OCI-LY1 (cell line): ENCODE measurements at regions not wholly inside any gene's neighbourhood (a gene's known extent, or its start where the extent isn't known, plus 50 kb on each side); places are given as distances from the start of the nearest gene placed in this dataset.

Source experiments
- H2AFZ ChIP-seq: fragments of 200-600 bp; sonication (generic), shearing (Covaris generic); 2 replicates; pipeline ENCODE4 v1.6.0; 2014; ENCODE audit warnings: antibody characterized with exemption, mild to moderate bottlenecking, low read length
- H3F3A ChIP-seq: fragments of 200-600 bp; sonication (generic), shearing (Covaris generic); 2 replicates; pipeline ENCODE4 v1.6.0; 2014; ENCODE audit warnings: mild to moderate bottlenecking, antibody characterized with exemption, low read length, moderate library complexity; ENCODE audit not compliant: insufficient read depth
- H3K27ac ChIP-seq: fragments of 200-600 bp; sonication (generic); 2 replicates; pipeline ENCODE4 v1.5.1; 2014; ENCODE audit warnings: low read length, mixed run types, mild to moderate bottlenecking, low read depth; ENCODE audit not compliant: poor library complexity, severe bottlenecking
- H3K27me3 ChIP-seq: fragments of 200-600 bp; sonication (generic); 2 replicates; pipeline ENCODE4 v1.6.0; 2014; ENCODE audit warnings: antibody characterized with exemption, mild to moderate bottlenecking, low read length, moderate library complexity; ENCODE audit not compliant: insufficient read depth
- H3K36me3 ChIP-seq: fragments of 200-600 bp; sonication (generic); 2 replicates; pipeline ENCODE4 v1.6.1; 2014; ENCODE audit warnings: mild to moderate bottlenecking, antibody characterized with exemption, low read length, moderate library complexity, mixed read lengths; ENCODE audit not compliant: insufficient read depth
- H3K4me1 ChIP-seq: fragments of 200-600 bp; sonication (generic); 2 replicates; pipeline ENCODE4 v1.5.1; 2014; ENCODE audit warnings: mild to moderate bottlenecking, low read length, moderate library complexity; ENCODE audit not compliant: insufficient read depth, severe bottlenecking
- H3K4me2 ChIP-seq: fragments of 200-600 bp; sonication (generic), shearing (Covaris generic); 2 replicates; pipeline ENCODE4 v1.6.1; 2014; ENCODE audit warnings: low read length
- H3K4me3 ChIP-seq: fragments of 200-600 bp; sonication (generic); 2 replicates; pipeline ENCODE4 v1.5.1; 2014; ENCODE audit warnings: low read length, low read depth, mild to moderate bottlenecking, mixed read lengths; ENCODE audit not compliant: poor library complexity, severe bottlenecking
- H3K79me2 ChIP-seq: fragments of 200-600 bp; shearing (Covaris generic); 2 replicates; pipeline ENCODE4 v1.6.1; 2016; ENCODE audit warnings: mixed run types, low read length, mixed read lengths; ENCODE audit not compliant: insufficient read depth
- H3K9ac ChIP-seq: fragments of 200-600 bp; sonication (generic), shearing (Covaris generic); 2 replicates; pipeline ENCODE4 v1.6.1; 2014; ENCODE audit warnings: mild to moderate bottlenecking, low read length, mixed read lengths
- H3K9me2 ChIP-seq: fragments of 200-600 bp; sonication (generic), shearing (Covaris generic); 2 replicates; pipeline ENCODE4 v1.6.1; 2014; ENCODE audit warnings: low read depth, mild to moderate bottlenecking, low read length, mixed read lengths
- H3K9me3 ChIP-seq: fragments of 200-600 bp; shearing (Covaris generic); 2 replicates; pipeline ENCODE4 v1.6.1; 2014; ENCODE audit warnings: low read length, mixed read lengths
- H4K20me1 ChIP-seq: fragments of 200-600 bp; sonication (generic), shearing (Covaris generic); 2 replicates; pipeline ENCODE4 v1.6.0; 2016; ENCODE audit warnings: mild to moderate bottlenecking, low read length; ENCODE audit not compliant: insufficient read depth
- EZH2 ChIP-seq: fragments of 200-600 bp; sonication (generic), shearing (Covaris generic); IDR thresholded peaks from 2 replicates; pipeline ENCODE4 v1.8.0; 2017; ENCODE audit warnings: borderline replicate concordance, mixed run types, mild to moderate bottlenecking, antibody characterized with exemption, low read length, moderate library complexity, mixed read lengths
- TF ChIP-seq, protein P1 (sequence below): fragments of 200-600 bp; sonication (generic), shearing (Covaris generic); IDR thresholded peaks from 2 replicates; pipeline ENCODE4 v1.5.1; 2017; ENCODE audit warnings: mild to moderate bottlenecking, antibody characterized with exemption, low read length, moderate library complexity, mixed read lengths

DNA sequence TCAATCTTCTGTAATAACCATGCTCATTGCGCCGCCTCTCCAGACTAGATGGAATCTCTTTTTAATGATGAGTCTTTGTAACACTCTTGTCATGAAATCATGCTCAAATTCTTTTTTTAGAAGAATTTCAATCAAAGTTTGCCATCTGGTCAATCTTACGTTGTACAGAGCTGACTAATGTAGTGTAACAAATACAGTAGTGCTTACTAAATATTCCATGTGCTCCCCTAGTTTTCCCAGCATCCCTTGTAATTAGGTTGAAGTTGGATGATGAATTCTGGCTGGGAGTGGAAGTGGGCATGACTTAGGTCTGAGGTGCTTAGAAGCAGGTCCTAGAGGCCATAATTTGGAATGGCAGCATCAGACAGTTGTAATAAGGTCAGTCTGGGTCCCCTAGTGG, 309.1 kb upstream of the SNX7 start:
- Histone ChIP-seq H4K20me1 (no peaks in the 10 kb centered on the region), H3K9ac (no peak overlapping the region), H3K9me2 (no peaks in the 10 kb centered on the region), H3K9me3 (no peaks in the 10 kb centered on the region), H3K27me3 (no peaks in the 10 kb centered on the region), H3K4me2 (no peak overlapping the region), H2AFZ (no peak overlapping the region), H3K4me3 (no peak overlapping the region), H3F3A (no peaks in the 10 kb centered on the region), H3K27ac (no peak overlapping the region), H3K36me3 (no peaks in the 10 kb centered on the region), H3K4me1 (no peaks in the 10 kb centered on the region), H3K79me2 (no peaks in the 10 kb centered on the region)
- TF ChIP-seq EZH2, result no peak
- TF ChIP-seq, protein P1, sequence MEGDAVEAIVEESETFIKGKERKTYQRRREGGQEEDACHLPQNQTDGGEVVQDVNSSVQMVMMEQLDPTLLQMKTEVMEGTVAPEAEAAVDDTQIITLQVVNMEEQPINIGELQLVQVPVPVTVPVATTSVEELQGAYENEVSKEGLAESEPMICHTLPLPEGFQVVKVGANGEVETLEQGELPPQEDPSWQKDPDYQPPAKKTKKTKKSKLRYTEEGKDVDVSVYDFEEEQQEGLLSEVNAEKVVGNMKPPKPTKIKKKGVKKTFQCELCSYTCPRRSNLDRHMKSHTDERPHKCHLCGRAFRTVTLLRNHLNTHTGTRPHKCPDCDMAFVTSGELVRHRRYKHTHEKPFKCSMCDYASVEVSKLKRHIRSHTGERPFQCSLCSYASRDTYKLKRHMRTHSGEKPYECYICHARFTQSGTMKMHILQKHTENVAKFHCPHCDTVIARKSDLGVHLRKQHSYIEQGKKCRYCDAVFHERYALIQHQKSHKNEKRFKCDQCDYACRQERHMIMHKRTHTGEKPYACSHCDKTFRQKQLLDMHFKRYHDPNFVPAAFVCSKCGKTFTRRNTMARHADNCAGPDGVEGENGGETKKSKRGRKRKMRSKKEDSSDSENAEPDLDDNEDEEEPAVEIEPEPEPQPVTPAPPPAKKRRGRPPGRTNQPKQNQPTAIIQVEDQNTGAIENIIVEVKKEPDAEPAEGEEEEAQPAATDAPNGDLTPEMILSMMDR, result no peak

- H3K4me1 ChIP-seq, result no peaks in the 10 kb centered on the region
- no peak overlapping the region for H3K4me3 ChIP-seq
- no peaks in the 10 kb centered on the region for H3K79me2 ChIP-seq
- no peaks in the 10 kb centered on the region for H3K36me3 ChIP-seq
- no peak overlapping the region for H2AFZ ChIP-seq
- TF ChIP-seq, protein P1, result no peak
- TF ChIP-seq EZH2, result no peak
- H4K20me1 ChIP-seq, result no peaks in the 10 kb centered on the region
- no peak overlapping the region for H3K27ac ChIP-seq
- no peaks in the 10 kb centered on the region for H3K9me2 ChIP-seq
- H3F3A ChIP-seq, result no peaks in the 10 kb centered on the region
- H3K9me3 ChIP-seq, result no peaks in the 10 kb centered on the region
- no peak overlapping the region for H3K9ac ChIP-seq
- H3K27me3 ChIP-seq, result no peaks in the 10 kb centered on the region
- no peak overlapping the region for H3K4me2 ChIP-seq
These were observed 310.0 kb upstream of the SNX7 start for GRCh38 chr1:98351561-98351960.

DNA sequence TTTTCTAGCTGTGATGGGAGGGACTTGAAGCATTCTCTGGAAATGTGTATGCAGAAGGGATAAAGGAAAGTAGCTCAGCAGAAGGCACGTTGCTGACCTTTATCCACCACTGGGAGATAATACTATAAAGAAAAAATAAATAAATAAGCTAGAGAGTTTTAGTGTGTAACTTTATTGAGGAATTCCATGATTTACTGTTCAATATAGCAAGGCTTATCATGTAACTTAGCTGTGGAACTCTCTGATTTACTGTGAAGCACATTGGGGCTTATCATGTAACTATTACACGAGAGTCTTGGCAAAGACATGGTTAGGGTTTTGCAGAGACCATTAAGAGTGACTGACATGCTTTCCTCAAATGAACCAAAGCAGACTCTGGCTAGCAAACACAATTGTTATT, 316.1 kb upstream of the SNX7 start:
- no peak overlapping the region for H3K4me2 ChIP-seq
- no peaks in the 10 kb centered on the region for H3K9me2 ChIP-seq
- no peaks in the 10 kb centered on the region for H3K4me1 ChIP-seq
- no peak overlapping the region for H3K9ac ChIP-seq
- H3K36me3 ChIP-seq, result no peaks in the 10 kb centered on the region
- no peak for TF ChIP-seq EZH2
- TF ChIP-seq, protein P1, result no peak
- no peaks in the 10 kb centered on the region for H3K9me3 ChIP-seq
- H3F3A ChIP-seq, result no peaks in the 10 kb centered on the region
- H3K4me3 ChIP-seq, result no peak overlapping the region
- H3K27me3 ChIP-seq, result no peaks in the 10 kb centered on the region
- no peak overlapping the region for H2AFZ ChIP-seq
- no peak overlapping the region for H3K27ac ChIP-seq
- H4K20me1 ChIP-seq, result no peaks in the 10 kb centered on the region
- no peaks in the 10 kb centered on the region for H3K79me2 ChIP-seq
